Erythroblast (primary cell): ENCODE measurements at regions not wholly inside any gene's neighbourhood (a gene's known extent, or its start where the extent isn't known, plus 50 kb on each side); places are given as distances from the start of the nearest gene placed in this dataset.

Experiments
- GATA1 ChIP-seq: IDR thresholded peaks from 2 replicates; pipeline ENCODE4 v1.6.1; 2011; ENCODE audit warnings: low read depth, mild to moderate bottlenecking, control low read depth, low read length, moderate library complexity
- POLR2A ChIP-seq: IDR thresholded peaks from 2 replicates; pipeline ENCODE4 v1.6.1; 2011; ENCODE audit warnings: mild to moderate bottlenecking, low read length

- TF ChIP-seq POLR2A (no peak), GATA1 (no peak)
These were observed 414.2 kb upstream of the PODXL start for GRCh38 chr7:131970602-131971001.
